ENCODE measurements at regions not wholly inside any gene's neighbourhood (a gene's known extent, or its start where the extent isn't known, plus 50 kb on each side); places are given as distances from the start of the nearest gene placed in this dataset.

DNA sequence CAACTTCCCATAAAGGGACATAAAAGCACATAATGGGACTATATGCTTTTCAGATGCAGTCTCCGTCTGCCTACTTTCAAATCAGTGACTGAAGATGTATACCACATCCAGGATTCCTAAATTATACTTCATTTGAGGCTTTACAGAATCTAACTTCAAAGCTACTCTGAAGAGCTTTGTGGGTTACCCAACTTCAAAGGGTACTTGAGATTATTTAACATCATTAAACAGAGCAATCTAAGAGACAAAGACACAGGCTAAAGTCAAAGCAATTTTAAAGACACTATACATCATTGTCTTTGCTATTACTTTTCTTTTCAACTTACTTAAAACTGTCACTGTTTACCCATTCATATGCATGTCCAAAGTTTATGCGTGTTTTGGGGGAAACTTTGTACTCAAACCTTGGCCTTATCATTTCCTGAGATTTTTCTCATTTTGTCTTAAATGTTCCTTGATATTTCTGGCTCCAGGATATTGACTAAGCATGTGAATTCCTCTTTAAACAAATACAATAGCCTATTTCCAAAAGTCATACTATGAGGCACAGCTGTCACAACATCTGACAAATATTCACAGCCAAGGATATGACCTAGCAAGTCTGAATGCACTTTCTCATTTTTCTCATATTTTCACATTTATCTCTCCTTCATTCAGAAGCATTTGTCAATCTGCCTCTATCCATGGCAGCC lies 1985.1 kb upstream of the PIK3C3 start:
- TF ChIP-seq NFRKB (IDR thresholded peaks at IDR 0.05) (no peak), BHLHE40 (IDR thresholded peaks at IDR 0.05; ENCODE audit: borderline replicate concordance) (no peak), ELF4 (IDR thresholded peaks at IDR 0.05) (no peak), HDGF (IDR thresholded peaks at IDR 0.05; ENCODE audit: borderline replicate concordance) (no peak), SP1 (IDR thresholded peaks at IDR 0.05) (no peak), FOXA1 (IDR thresholded peaks at IDR 0.05) (no peak), SUZ12 (IDR thresholded peaks at IDR 0.05) (no peak), FOXM1 (IDR thresholded peaks at IDR 0.05; ENCODE audit: borderline replicate concordance) (no peak), ZNF384 (IDR thresholded peaks at IDR 0.05) (no peak), TARDBP (IDR thresholded peaks at IDR 0.05) (no peak), LEF1 (IDR thresholded peaks at IDR 0.05; ENCODE audit: borderline replicate concordance) (no peak), ARNT (IDR thresholded peaks at IDR 0.05) (no peak)

All from HEK293T (cell line).